ENCODE measurements at regions not wholly inside any gene's neighbourhood (a gene's known extent, or its start where the extent isn't known, plus 50 kb on each side); places are given as distances from the start of the nearest gene placed in this dataset.

DNA sequence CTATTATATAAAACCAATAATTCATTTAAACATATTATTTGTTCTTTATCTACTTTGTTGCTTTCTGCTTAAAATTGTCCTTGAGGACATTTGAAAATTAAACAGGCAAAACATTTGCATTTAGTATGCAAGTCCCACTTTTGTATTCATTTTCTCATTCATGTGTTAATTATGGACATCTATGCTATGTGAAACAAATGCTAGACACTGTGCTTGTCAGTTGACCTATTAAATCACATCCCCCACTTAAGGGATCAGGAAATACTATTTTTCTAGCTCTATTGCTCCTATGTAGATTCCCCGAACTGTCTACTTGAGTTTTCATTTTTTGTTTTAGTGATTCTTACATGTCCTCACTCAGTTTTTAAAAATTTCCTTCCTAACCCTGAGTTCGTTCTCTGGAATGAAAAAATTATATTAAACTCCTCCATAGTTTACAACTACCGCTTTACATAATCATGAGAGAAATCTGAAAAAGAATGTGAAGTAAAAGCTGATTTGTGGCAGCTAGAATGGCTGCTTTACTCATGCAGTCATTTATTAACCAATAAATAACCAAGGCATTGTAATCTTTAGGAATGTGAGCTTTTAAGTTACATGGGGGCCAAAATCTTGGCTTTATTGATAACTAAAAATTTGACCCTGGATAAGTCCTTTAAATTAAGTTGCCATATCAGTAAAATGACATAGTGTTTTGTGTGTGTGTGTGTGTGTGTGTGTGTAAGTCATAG, 188.5 kb downstream of the LIG4 start:
- Histone ChIP-seq H3K4me3 (ENCODE audit: low read depth, low read length) (no peak overlapping the region), H3K36me3 (no peaks in the 10 kb centered on the region), H3K9me3 (ENCODE audit: severe bottlenecking) (no peaks in the 10 kb centered on the region), H3K27ac (no peak overlapping the region), H3K27me3 (ENCODE audit: insufficient read depth, low read depth, severe bottlenecking) (no peaks in the 10 kb centered on the region)
- no peak for DNase-seq
- TF ChIP-seq, protein P1, sequence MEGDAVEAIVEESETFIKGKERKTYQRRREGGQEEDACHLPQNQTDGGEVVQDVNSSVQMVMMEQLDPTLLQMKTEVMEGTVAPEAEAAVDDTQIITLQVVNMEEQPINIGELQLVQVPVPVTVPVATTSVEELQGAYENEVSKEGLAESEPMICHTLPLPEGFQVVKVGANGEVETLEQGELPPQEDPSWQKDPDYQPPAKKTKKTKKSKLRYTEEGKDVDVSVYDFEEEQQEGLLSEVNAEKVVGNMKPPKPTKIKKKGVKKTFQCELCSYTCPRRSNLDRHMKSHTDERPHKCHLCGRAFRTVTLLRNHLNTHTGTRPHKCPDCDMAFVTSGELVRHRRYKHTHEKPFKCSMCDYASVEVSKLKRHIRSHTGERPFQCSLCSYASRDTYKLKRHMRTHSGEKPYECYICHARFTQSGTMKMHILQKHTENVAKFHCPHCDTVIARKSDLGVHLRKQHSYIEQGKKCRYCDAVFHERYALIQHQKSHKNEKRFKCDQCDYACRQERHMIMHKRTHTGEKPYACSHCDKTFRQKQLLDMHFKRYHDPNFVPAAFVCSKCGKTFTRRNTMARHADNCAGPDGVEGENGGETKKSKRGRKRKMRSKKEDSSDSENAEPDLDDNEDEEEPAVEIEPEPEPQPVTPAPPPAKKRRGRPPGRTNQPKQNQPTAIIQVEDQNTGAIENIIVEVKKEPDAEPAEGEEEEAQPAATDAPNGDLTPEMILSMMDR (IDR thresholded peaks at IDR 0.05; ENCODE audit: low read depth, low read length) = no peak

DNA sequence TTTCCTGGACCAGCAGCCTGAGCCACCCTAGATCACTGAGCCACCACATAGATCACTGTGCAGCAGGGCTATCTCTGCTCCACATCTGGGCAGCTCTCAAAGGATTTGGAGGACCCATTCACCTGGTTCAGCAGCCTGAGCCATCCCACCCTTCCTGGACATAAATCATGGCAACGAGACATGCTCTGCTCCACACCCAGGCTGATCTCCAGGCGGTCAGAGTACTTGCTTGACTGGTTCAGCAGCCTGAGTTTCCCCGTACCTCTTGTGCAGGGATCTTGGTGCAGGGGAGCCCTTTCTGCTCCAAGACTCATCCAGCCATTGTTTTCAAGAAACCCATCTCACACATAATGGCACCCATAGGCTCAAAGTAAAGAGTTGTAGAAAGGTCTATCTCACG, 195.3 kb downstream of the LIG4 start:
- TF ChIP-seq, protein P1 (IDR thresholded peaks at IDR 0.05; ENCODE audit: low read depth, low read length) = no peak
- DNase-seq = no peak
- Histone ChIP-seq H3K9me3 (ENCODE audit: severe bottlenecking) (peaks cover 10% of the 10 kb centered on the region), H3K27me3 (ENCODE audit: insufficient read depth, low read depth, severe bottlenecking) (peaks cover 3% of the 10 kb centered on the region), H3K4me3 (ENCODE audit: low read depth, low read length) (no peak overlapping the region), H3K36me3 (no peaks in the 10 kb centered on the region), H3K27ac (no peak overlapping the region)

DNA sequence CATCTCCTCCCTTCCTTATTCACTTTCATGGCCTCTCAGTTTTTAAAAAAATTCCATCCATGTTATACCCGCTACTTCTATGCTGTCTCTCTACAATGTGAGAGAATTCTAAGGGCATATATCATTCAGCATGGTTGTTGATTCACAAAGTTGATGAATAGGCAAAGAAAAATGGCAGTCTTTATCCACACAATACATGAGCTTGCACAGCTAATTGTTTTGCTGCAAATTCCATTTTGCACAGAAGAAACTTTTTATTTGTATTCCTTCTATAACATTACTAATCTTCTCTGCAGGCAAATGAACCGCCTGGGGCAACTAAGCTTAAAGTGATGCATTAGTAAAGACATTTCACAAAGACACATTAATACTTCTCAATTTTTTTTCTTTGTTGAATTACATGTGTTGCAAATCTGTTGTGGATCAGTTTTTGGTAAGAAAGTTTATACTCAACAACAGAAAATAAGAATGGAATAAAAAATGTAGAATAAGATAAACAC, 196.9 kb downstream of the LIG4 start:
- no peak overlapping the region for H3K27ac ChIP-seq
- H3K9me3 ChIP-seq (ENCODE audit: severe bottlenecking) = peaks cover 10% of the 10 kb centered on the region
- H3K4me3 ChIP-seq (ENCODE audit: low read depth, low read length) = no peak overlapping the region
- DNase-seq = no peak
- peaks cover 3% of the 10 kb centered on the region for H3K27me3 ChIP-seq (ENCODE audit: insufficient read depth, low read depth, severe bottlenecking)
- TF ChIP-seq, protein P1 (IDR thresholded peaks at IDR 0.05; ENCODE audit: low read depth, low read length) = no peak
- H3K36me3 ChIP-seq = no peaks in the 10 kb centered on the region

DNA sequence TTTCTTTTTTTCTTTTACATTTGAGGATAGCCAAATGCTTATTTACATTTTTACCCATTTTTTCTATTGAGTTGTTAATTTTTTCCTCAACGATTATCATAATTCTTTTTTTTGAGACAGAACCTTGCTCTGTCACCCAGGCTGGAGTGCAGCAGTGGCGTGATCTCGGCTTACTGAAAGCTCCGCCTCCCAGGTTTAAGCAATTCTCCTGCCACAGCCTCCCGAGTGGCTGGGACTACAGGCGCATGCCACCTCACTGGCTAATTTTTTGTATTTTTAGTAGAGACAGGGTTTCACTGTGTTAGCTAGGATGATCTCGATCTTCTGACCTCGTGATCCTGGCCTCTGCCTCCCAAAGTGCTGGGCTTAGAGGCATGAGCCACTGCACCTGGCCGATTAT, 208.7 kb downstream of the LIG4 start:
- H3K4me3 ChIP-seq (ENCODE audit: low read depth, low read length) = no peak overlapping the region
- TF ChIP-seq, protein P1 (IDR thresholded peaks at IDR 0.05; ENCODE audit: low read depth, low read length) = no peak
- H3K9me3 ChIP-seq (ENCODE audit: severe bottlenecking) = no peaks in the 10 kb centered on the region
- no peaks in the 10 kb centered on the region for H3K36me3 ChIP-seq
- DNase-seq = no peak
- peaks cover 10% of the 10 kb centered on the region for H3K27me3 ChIP-seq (ENCODE audit: insufficient read depth, low read depth, severe bottlenecking)
- no peak overlapping the region for H3K27ac ChIP-seq

DNA sequence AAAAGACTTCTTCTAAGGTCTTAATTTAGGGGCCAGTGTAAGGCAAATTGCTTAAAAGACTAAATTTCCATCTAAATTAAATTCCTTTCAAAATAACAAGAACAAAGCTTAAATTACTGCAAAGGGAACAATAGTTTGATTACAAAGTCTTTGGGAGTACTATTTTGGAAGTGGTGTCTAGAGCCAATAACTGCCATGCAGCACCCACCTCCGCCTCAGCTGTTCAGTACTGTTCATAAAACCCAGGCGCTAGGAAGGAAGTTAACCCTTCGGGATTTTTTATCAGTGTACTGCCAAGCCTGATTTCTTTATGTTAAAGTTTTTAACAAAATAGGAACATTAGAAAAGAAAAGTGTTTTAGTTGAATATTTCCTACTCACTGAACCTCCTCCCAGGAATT, 210.1 kb downstream of the LIG4 start:
- TF ChIP-seq, protein P1 (IDR thresholded peaks at IDR 0.05; ENCODE audit: low read depth, low read length) = no peak
- peaks cover 14% of the 10 kb centered on the region for H3K27me3 ChIP-seq (ENCODE audit: insufficient read depth, low read depth, severe bottlenecking)
- no peak for DNase-seq
- H3K27ac ChIP-seq = no peak overlapping the region
- no peaks in the 10 kb centered on the region for H3K36me3 ChIP-seq
- H3K9me3 ChIP-seq (ENCODE audit: severe bottlenecking) = no peaks in the 10 kb centered on the region
- no peak overlapping the region for H3K4me3 ChIP-seq (ENCODE audit: low read depth, low read length)

DNA sequence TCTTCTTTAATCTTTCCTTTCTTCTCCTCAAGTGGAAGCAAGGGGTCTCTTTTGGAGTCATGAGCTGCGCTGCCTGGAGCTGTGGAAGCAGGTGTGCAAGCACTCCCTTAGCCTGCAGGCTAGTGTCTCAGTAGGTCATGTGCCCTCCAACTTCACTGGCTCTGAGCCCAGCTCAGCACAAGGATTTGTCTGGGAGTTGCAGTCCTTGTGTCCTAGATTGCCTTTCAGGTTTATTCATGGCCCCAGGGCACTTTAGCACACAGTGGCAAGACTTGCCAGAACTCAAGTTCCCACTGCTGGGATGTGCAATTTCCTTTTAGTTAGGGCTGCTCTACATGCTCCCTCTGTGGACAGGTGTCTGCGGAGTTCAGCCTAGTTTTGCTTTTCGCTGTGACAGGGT, 211.7 kb downstream of the LIG4 start:
- peaks cover 18% of the 10 kb centered on the region for H3K27me3 ChIP-seq (ENCODE audit: insufficient read depth, low read depth, severe bottlenecking)
- no peak overlapping the region for H3K27ac ChIP-seq
- H3K4me3 ChIP-seq (ENCODE audit: low read depth, low read length) = no peak overlapping the region
- TF ChIP-seq, protein P1 (IDR thresholded peaks at IDR 0.05; ENCODE audit: low read depth, low read length) = no peak
- H3K9me3 ChIP-seq (ENCODE audit: severe bottlenecking) = no peaks in the 10 kb centered on the region
- DNase-seq = no peak
- no peaks in the 10 kb centered on the region for H3K36me3 ChIP-seq

Data from WERI-Rb-1 (cell line).